GM21576 (cell line): ENCODE measurements at regions not wholly inside any gene's neighbourhood (a gene's known extent, or its start where the extent isn't known, plus 50 kb on each side); places are given as distances from the start of the nearest gene placed in this dataset.
"Not testable (repeated sequence)": the region's sequence is repeated elsewhere in the genome, so short reads cannot be mapped to it uniquely, and the experiment has no call there.

Experiments used
- ATAC-seq: cut with Tn5 transposase; IDR thresholded peaks from one replicate; pipeline ENCODE4 v1.9.1; 2021; ENCODE audit warnings: mild to moderate bottlenecking, moderate library complexity; ENCODE audit not compliant: unreplicated experiment

GRCh38 chr15:26197719-26198118 lies 334.6 kb upstream of the ATP10A start:
- no peak for ATAC-seq

- ATAC-seq: no peak
Observed at GRCh38 chr15:26197060-26197459, 333.9 kb upstream of the ATP10A start.

DNA sequence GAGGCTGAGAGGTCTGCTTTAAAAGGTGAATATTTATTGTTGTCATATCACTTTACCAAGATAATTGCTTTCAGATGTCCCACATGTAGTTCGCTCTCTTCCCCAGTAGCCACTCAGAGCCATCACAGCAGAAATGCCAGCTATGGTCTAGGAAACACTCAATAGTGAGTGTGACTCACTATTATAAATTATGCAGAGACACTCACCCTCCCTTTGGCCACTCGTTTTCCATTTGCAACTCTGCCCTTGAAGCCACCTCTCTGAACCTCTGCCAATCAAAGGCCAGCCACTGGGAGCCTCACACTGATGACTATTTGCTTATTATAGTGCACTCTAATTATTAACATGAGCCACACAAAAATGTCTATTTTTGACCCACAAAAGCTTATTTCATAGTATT lies 328.1 kb upstream of the ATP10A start:
- ATAC-seq: no peak

- not testable (repeated sequence) for ATAC-seq
Observed at GRCh38 chr15:26186138-26186537, 323.0 kb upstream of the ATP10A start.

- ATAC-seq: no peak
Observed at GRCh38 chr15:26182441-26182840, 319.3 kb upstream of the ATP10A start.

- ATAC-seq: no peak
Observed at GRCh38 chr15:26179906-26180305, 316.8 kb upstream of the ATP10A start.

- no peak for ATAC-seq
Observed at GRCh38 chr15:26178640-26179220, 315.6 kb upstream of the ATP10A start.

GRCh38 chr15:26177816-26178215 lies 314.7 kb upstream of the ATP10A start:
- ATAC-seq: no peak

- no peak for ATAC-seq
Observed at GRCh38 chr15:26176831-26177230, 313.7 kb upstream of the ATP10A start.

DNA sequence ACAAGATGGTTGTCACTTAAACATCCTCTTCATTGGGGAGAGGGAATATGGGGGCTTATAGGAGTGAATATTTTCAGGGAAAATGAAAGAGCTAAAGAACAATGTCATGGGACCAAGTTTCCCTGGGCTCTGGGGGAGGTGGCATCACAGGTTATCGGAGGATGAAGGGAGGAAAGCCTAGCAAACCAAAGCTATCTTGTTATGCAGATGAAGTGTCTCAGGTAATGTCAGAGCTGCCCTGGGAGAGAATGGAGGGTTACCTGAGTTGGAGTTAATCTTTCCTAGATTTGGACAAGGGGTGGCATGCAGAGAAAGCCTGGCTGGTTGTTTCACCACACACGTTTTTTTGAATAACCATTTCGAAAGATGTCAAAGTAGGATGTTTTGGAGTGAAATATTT lies 308.1 kb upstream of the ATP10A start:
- no peak for ATAC-seq

DNA sequence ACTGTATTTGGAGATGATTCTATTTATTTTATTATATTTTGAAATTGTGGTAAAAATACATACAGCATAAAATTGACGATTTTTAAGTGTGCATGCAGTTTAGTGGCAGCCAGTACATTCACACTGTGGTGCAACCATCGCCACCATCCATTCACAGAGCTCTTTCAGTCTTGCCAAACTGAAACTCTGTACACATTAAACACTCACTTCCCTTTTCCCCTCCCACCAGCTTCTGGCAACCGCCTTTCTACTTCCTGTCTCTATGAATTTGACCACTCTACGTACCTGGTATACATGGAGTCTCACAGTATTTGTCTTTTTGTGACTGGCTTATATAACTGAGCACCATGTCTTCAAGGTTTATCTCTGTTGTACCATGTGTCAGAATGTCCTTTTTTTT lies 303.3 kb upstream of the ATP10A start:
- no peak for ATAC-seq

GRCh38 chr15:26165546-26165945 lies 302.4 kb upstream of the ATP10A start:
- no peak for ATAC-seq

DNA sequence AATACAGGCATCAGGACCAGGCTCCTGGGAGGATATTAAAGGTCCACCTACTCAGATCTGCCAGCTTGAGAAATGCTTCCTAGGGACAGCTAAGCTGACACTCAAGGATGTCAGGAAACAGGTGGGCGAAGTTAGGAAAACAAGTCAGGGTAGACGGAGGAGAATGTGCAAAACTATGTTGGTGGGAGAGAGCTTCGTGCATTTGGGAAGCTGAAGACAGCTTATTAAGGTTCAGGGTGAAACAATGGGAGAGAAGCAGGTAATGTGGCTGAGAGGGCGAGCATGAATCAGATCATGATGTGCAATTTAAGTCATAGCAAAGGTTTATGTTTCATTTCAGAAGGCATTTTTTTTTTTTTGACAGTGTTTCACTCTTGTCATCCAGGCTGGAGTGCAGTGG lies 297.2 kb upstream of the ATP10A start:
- ATAC-seq: no peak

DNA sequence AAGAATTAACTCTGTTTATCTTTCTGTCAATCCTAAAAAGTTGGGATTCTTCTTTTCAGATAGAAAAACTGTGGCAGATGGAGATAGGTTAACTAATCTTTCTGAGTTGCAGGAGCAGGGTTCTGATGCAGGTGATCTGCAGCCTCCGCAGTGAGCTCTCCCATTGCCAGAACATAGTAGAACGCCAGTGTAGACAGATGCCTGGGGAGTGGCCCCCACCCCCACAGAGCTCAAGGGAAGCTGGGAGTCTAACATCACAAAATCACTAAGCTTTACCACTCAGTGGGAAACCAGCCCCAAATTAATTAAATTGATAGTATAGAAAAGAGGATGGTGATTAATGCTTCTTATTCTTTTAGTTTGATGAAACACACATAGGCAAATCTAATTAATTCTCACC lies 295.0 kb upstream of the ATP10A start:
- no peak for ATAC-seq

- ATAC-seq: no peak
Observed at GRCh38 chr15:26157081-26157480, 294.0 kb upstream of the ATP10A start.

DNA sequence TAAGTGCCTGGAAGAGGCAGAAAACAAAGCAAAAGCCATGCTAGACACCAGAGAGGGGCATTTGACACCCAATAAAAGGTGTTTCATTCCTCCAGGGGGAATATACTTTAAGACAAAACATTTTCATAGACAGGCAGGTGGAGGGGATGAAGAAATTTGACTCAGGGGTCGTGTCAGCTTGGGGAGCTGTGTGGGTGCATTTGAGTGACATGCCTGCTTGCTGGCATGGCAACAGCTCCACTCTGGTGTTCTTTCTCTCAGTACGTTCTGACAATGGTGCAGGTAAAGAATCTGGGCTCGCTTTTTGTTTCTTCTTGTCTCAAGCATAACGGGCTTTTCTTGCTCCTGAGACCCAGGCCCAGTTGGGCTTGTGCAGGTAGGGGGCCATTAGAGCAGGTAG lies 292.9 kb upstream of the ATP10A start:
- ATAC-seq: no peak

GRCh38 chr15:26148156-26148860 lies 285.2 kb upstream of the ATP10A start:
- no peak for ATAC-seq

DNA sequence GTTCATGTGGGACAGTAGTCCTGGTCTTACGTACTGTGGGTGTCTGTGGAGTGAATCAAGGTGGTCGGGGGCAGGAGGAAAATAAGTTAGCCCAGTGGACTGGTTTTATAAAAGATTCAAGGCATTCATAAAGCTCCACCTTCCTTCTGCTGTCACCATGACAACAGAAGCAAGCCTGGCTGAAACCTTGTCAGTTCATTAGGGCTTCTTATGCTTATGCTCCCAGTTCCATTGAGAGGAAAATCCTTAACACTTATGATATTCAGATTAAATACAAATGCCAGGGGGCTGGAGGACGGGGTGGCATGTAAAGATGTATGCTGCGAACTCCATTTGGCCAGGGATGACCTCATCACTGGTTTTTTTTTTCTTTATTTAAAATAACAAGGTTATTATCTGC lies 283.1 kb upstream of the ATP10A start:
- ATAC-seq: no peak

GRCh38 chr15:26145796-26146195 lies 282.7 kb upstream of the ATP10A start:
- ATAC-seq: no peak

- no peak for ATAC-seq
Observed at GRCh38 chr15:26144836-26145235, 281.7 kb upstream of the ATP10A start.

DNA sequence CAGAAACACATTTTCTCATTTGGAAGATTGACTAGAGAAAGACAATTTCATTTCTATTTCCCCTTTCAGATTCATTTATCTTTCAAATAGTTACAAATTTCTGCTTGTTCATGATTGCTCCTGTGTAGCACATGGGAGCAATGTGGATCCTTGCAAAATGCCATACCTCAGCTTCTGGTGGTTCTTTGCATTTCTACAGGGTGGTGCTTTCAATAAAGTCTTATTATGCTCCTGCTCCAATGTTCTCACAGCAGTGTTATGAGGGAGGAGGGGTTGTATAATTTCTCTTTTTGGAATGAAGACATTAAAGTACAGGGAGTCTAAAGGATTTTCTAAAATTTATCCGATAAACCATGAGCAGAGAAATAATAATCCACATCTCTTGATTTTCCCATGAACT lies 280.1 kb upstream of the ATP10A start:
- no peak for ATAC-seq

- ATAC-seq: no peak
Observed at GRCh38 chr15:26134812-26135211, 271.7 kb upstream of the ATP10A start.

- ATAC-seq: no peak
Observed at GRCh38 chr15:26134152-26134551, 271.0 kb upstream of the ATP10A start.
